H54 (cell line): ENCODE measurements at regions not wholly inside any gene's neighbourhood (a gene's known extent, or its start where the extent isn't known, plus 50 kb on each side); places are given as distances from the start of the nearest gene placed in this dataset.
A peak's percentile ranks its signal among the peaks of the same experiment; 100 is the strongest.
"Not testable (repeated sequence)": the region's sequence is repeated elsewhere in the genome, so short reads cannot be mapped to it uniquely, and the experiment has no call there.

Experiments used
- DNase-seq: peaks from one replicate; pipeline ENCODE4 v3.0.0; 2011; ENCODE audit warnings: low spot score, mixed read lengths; ENCODE audit not compliant: insufficient read length
- FAIRE-seq: peaks from 3 replicates; lab custom pipeline; 2011; peaks lifted over from hg19 to GRCh38; lab: Jason Lieb, UNC
- POLR2A ChIP-seq: IDR thresholded peaks from 2 replicates; pipeline ENCODE4 v1.6.1; 2011; ENCODE audit warnings: low read depth, mild to moderate bottlenecking, low read length

DNA sequence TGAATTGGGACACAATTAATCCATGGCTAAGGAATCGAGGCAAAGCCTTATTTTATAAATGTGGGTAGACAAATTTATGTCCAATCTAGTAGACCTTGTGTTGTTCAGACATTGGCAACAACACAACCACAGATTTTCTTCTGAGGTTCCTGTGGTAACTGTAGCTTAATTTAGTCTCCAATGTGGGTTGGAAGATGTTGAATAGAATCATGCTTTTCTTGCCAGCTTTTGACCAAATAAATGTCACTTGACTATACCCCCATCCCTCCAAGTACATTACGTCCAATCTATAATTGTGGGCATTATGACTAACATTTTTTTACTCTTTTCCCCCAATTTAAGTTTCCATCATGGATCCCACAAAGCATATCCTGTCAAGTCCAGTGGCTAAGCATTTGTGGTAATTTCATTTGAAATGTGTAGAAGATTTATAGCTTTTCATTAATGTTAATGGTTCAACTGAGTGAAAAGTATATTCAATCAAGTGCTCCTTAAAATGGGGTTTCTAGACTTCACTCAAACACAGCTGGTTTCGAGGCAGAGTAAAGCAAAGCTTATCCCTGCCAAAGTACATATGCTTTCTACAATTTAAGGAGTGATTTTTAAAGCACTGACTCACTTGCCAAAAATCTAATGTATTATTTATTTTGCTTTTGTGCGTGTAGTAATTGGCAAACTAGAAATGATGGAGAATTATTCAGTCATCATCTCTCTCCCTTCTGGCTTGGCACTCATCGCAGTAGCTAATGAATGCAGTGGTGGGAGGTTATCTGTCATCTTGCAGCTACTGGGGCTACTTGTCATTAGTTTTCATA, 141.8 kb downstream of the FAM174A start:
- DNase-seq: no peak
- TF ChIP-seq POLR2A: no peak
- FAIRE-seq: peak; percentile 80

GRCh38 chr5:100682625-100683024, 147.5 kb downstream of the FAM174A start:
- DNase-seq: no peak
- TF ChIP-seq POLR2A: no peak
- FAIRE-seq: no peak

DNA sequence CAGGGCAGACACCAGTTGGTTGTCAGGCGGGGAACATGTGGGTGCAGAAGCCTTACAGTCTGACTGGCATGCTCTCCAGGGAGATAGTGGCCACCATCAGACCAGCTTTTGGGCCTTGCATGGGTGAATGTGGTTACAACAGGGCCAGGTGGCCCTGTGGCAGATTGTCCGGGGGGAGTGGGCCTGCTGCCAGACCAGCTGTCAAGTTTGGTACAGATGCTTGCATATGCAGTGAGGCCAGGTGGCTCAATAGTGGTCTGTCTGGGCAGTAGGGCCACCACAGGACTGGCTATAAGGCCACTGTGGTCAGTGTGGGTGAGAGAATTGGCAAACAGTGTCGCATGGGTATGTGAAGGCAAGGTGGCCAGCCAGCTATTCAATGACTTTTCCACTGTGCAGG, 148.7 kb downstream of the FAM174A start:
- DNase-seq (no peak), FAIRE-seq (no peak)
- no peak for TF ChIP-seq POLR2A

GRCh38 chr5:100685122-100685521, 149.9 kb downstream of the FAM174A start:
- not testable (repeated sequence) for FAIRE-seq, DNase-seq

DNA sequence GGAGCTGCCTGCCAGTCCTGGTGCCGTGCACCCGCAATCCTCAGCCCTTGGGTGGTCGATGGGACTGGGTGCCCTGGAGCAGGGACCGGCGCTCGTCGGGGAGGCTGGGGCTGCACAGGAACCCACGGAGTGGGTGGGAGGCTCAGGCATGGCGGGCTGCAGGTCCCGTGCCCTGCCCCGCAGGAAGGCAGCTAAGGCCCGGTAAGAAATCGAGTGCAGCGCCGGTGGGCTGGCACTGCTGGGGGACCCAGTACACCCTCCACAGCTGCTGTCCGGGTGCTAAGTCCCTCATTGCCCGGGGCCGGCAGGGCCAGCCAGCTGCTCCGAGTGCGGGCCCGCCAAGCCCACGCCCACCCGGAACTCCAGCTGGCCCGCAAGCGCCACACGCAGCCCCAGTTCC, 153.7 kb downstream of the FAM174A start:
- FAIRE-seq, DNase-seq: not testable (repeated sequence)

DNA sequence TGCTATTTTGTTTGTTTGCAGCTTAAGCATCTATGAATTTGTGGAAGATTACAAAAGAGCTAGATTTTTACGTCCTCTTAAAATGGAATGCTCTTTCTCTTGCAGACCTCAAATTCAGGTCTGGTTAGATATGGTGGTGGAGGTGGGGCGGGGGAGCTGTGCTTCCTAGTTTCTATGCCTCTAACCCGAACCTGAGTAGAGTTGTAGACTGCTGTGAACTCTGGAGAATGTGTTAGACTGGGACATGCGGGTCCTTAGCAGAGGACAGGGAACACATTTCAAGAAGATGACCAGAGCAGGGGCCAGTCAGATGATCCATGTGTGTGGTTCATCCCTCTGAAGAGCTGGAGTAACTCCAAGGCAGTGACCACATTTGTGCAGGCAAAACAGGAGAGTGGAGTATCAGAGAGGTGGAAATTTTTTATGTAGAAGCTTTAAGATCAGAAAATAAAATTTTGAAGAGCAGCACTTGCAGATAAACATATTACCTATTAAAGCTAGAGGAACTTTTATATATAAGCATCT, 154.9 kb downstream of the FAM174A start:
- FAIRE-seq: peak; percentile 80
- no peak for DNase-seq
- no peak for TF ChIP-seq POLR2A

- no peak for FAIRE-seq
- DNase-seq: no peak
- TF ChIP-seq POLR2A: no peak
Measured at GRCh38 chr5:100691085-100691484, 155.9 kb downstream of the FAM174A start.

DNA sequence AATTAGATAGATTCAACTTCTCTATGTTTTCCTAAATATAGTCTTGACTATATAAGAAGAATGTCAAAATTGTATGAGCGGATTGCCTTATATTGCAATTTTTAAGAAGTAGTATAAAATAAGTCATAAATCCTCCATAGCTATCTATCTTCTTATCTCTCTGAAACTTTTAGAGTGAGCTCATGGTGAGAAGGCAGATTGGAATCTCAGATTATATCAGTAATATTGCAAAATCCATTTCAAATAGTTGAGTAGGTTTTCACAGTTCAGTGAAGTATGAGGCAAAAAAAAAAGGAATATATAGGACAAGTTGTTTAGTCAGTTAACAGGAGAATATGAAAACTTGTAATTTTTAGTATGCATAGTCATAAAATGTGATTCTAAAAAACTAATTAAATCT, 156.4 kb downstream of the FAM174A start:
- no peak for FAIRE-seq
- no peak for DNase-seq
- TF ChIP-seq POLR2A: no peak

DNA sequence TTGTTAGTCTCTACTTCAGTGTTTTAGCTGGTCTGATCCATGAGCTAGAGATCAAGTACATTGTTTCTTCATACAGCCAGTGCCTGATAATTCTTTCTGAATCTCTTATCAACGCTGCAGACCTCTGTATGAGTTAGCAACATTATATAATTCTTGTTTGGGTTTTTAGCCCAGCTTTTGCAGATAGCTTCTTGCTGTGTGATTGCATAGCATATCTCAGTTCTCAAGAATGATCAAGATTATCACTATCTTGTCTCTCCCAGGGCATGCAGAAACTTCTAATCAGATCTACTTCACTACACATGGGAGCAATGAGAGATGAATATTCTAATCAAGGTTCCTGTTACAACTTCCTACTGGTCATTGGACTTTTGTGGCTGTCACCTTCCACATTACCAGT, 158.3 kb downstream of the FAM174A start:
- DNase-seq: no peak
- FAIRE-seq: no peak
- TF ChIP-seq POLR2A: no peak

DNA sequence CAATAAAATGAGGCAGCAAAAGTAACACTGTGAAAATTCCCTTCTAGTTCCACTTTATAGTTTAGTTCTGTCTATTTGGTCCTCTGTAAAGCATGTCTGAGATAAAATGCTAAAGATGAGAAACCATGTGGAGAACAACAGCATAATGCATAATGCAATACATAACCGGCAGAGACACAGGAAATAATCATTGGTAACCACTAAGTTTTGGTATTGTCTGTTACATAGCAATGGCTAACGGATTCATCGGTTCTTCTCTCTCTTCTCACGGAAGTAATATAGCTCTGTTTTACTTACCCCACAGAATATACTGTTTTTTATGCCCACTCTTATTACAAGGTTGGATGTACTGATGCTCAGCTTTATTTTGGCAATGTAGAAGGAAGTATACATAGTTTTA, 158.9 kb downstream of the FAM174A start:
- DNase-seq (no peak), FAIRE-seq (no peak)
- TF ChIP-seq POLR2A: no peak

DNA sequence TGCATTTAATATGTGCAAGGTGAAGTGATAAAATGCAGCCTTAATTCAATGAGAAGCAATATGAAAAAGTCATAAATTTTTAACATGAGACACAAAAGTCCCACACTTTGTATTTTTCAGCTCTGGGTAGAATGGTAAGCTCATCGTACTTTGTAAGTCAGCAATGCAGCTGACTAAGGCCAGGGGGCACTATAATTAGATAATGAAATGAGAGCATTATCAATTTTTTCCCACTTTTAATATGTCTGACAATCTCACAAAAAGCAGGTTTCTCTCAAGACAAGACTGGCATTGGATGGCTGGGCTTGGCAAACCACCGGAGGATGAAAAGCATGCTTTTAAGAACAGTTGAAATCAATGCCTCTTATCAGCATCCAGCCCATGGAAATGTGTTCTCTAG, 162.8 kb downstream of the FAM174A start:
- TF ChIP-seq POLR2A: no peak
- DNase-seq (no peak), FAIRE-seq (no peak)

GRCh38 chr5:100706776-100707175, 171.6 kb downstream of the FAM174A start:
- FAIRE-seq: peak; percentile 50
- no peak for DNase-seq
- no peak for TF ChIP-seq POLR2A

GRCh38 chr5:100708645-100709171, 173.5 kb downstream of the FAM174A start:
- DNase-seq (no peak), FAIRE-seq (no peak)
- no peak for TF ChIP-seq POLR2A

DNA sequence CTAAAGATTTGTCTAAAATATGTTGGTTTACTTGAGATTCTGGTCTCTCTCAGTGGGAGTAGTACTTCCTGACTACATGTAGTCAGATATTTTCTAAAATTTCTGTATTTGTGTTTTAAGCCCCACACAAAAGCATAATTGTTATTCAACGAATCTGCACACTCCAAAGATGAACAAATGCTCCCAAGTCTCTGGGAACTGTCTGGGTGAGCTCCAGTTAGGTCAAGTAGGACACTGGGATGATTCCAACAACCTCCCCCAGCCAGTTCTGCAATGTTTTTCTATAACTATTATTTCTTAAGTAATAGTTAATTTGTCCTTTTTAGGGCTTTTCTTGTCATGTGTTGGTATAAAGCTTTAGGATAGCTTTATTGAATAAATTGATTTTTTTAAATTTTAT, 174.6 kb downstream of the FAM174A start:
- DNase-seq (no peak), FAIRE-seq (no peak)
- no peak for TF ChIP-seq POLR2A

DNA sequence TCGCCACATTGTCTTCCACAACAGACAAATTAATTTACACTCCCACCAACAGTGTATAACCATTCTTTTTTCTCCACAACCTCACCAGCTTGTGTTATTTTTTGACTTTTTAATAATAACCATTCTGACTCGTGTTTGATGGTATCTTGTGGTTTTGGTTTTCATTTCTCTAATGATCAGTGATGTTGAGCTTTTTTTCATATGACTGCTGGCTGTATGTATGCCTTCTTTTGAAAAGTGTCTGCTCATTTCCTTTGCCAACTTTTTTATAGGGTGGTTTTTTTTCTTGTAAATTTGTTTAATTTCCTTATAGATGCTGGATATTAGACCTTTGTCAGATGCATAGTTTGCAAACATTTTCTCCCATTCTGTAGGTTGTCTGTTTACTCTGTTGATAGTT, 179.6 kb downstream of the FAM174A start:
- not testable (repeated sequence) for FAIRE-seq, DNase-seq
